ENCODE measurements at regions not wholly inside any gene's neighbourhood (a gene's known extent, or its start where the extent isn't known, plus 50 kb on each side); places are given as distances from the start of the nearest gene placed in this dataset.

- Mint-ChIP-seq H3K27ac (ENCODE audit: unreplicated experiment) (no peak overlapping the region), H3K36me3 (ENCODE audit: unreplicated experiment) (no peaks in the 10 kb centered on the region), H3K4me3 (ENCODE audit: unreplicated experiment) (no peak overlapping the region), H3K4me1 (ENCODE audit: unreplicated experiment) (no peaks in the 10 kb centered on the region), H3K9me3 (ENCODE audit: unreplicated experiment) (no peaks in the 10 kb centered on the region), H3K27me3 (ENCODE audit: unreplicated experiment) (peaks cover 2% of the 10 kb centered on the region)
- no peak for TF ChIP-seq CTCF (IDR thresholded peaks at IDR 0.05)
- DNase-seq (ENCODE audit: extremely low spot score, unreplicated experiment), result no peak
Measured at GRCh38 chr3:31219131-31219843, 313.4 kb upstream of the STT3B start.

GRCh38 chr3:31220431-31220830 lies 312.3 kb upstream of the STT3B start:
- Mint-ChIP-seq H3K9me3 (ENCODE audit: unreplicated experiment) (no peaks in the 10 kb centered on the region), H3K4me3 (ENCODE audit: unreplicated experiment) (no peak overlapping the region), H3K27ac (ENCODE audit: unreplicated experiment) (no peak overlapping the region), H3K4me1 (ENCODE audit: unreplicated experiment) (no peaks in the 10 kb centered on the region), H3K27me3 (ENCODE audit: unreplicated experiment) (no peaks in the 10 kb centered on the region), H3K36me3 (ENCODE audit: unreplicated experiment) (no peaks in the 10 kb centered on the region)
- no peak for DNase-seq (ENCODE audit: extremely low spot score, unreplicated experiment)
- no peak for TF ChIP-seq CTCF (IDR thresholded peaks at IDR 0.05)

- TF ChIP-seq CTCF (IDR thresholded peaks at IDR 0.05), result no peak
- Mint-ChIP-seq H3K27ac (ENCODE audit: unreplicated experiment) (no peak overlapping the region), H3K4me1 (ENCODE audit: unreplicated experiment) (no peaks in the 10 kb centered on the region), H3K9me3 (ENCODE audit: unreplicated experiment) (no peaks in the 10 kb centered on the region), H3K4me3 (ENCODE audit: unreplicated experiment) (no peak overlapping the region), H3K27me3 (ENCODE audit: unreplicated experiment) (peaks cover 7% of the 10 kb centered on the region), H3K36me3 (ENCODE audit: unreplicated experiment) (no peaks in the 10 kb centered on the region)
- DNase-seq (ENCODE audit: extremely low spot score, unreplicated experiment), result no peak
Measured at GRCh38 chr3:31223278-31223677, 309.4 kb upstream of the STT3B start.

- no peaks in the 10 kb centered on the region for H3K4me1 Mint-ChIP-seq (ENCODE audit: unreplicated experiment)
- DNase-seq (ENCODE audit: extremely low spot score, unreplicated experiment), result no peak
- no peaks in the 10 kb centered on the region for H3K36me3 Mint-ChIP-seq (ENCODE audit: unreplicated experiment)
- H3K27me3 Mint-ChIP-seq (ENCODE audit: unreplicated experiment), result peaks cover 7% of the 10 kb centered on the region
- no peak overlapping the region for H3K4me3 Mint-ChIP-seq (ENCODE audit: unreplicated experiment)
- no peak overlapping the region for H3K27ac Mint-ChIP-seq (ENCODE audit: unreplicated experiment)
- TF ChIP-seq CTCF (IDR thresholded peaks at IDR 0.05), result no peak
- H3K9me3 Mint-ChIP-seq (ENCODE audit: unreplicated experiment), result no peaks in the 10 kb centered on the region
Measured at GRCh38 chr3:31224936-31225335, 307.8 kb upstream of the STT3B start.

GRCh38 chr3:31225923-31226322 lies 306.8 kb upstream of the STT3B start:
- H3K4me3 Mint-ChIP-seq (ENCODE audit: unreplicated experiment), result no peak overlapping the region
- no peak overlapping the region for H3K27ac Mint-ChIP-seq (ENCODE audit: unreplicated experiment)
- no peak for DNase-seq (ENCODE audit: extremely low spot score, unreplicated experiment)
- peaks cover 8% of the 10 kb centered on the region for H3K4me1 Mint-ChIP-seq (ENCODE audit: unreplicated experiment)
- TF ChIP-seq CTCF (IDR thresholded peaks at IDR 0.05), result no peak
- peaks cover 7% of the 10 kb centered on the region for H3K27me3 Mint-ChIP-seq (ENCODE audit: unreplicated experiment)
- H3K9me3 Mint-ChIP-seq (ENCODE audit: unreplicated experiment), result no peaks in the 10 kb centered on the region
- no peaks in the 10 kb centered on the region for H3K36me3 Mint-ChIP-seq (ENCODE audit: unreplicated experiment)

Measured in osteocyte (in vitro differentiated cells).